Activated naive CD4-positive, alpha-beta T cell treated with anti-CD3 and anti-CD28 coated beads for 36 hours (primary cell): ENCODE measurements at regions not wholly inside any gene's neighbourhood (a gene's known extent, or its start where the extent isn't known, plus 50 kb on each side); places are given as distances from the start of the nearest gene placed in this dataset.
"Not testable (repeated sequence)": the region's sequence is repeated elsewhere in the genome, so short reads cannot be mapped to it uniquely, and the experiment has no call there.

ENCODE experiments used
- CTCF ChIA-PET: fragments of 350-600 bp; sonication (Branson Sonifier 250); formaldehyde crosslinking; loops from one replicate; lab custom pipeline; 2021; ENCODE audit warnings: antibody characterized with exemption; lab: Charles Lee
- DNase-seq: peaks from one replicate; pipeline ENCODE4 v3.0.0-alpha.2; 2020
- H3K27ac Mint-ChIP-seq: one replicate; pipeline ENCODE4 v1.8.0; 2021; ENCODE audit warnings: mild to moderate bottlenecking, mixed read lengths
- H3K27me3 Mint-ChIP-seq: one replicate; pipeline ENCODE4 v1.8.0; 2021; ENCODE audit warnings: low read depth, mixed read lengths
- H3K36me3 Mint-ChIP-seq: one replicate; pipeline ENCODE4 v1.8.0; 2021; ENCODE audit warnings: low read depth, mixed read lengths
- H3K4me1 Mint-ChIP-seq: one replicate; pipeline ENCODE4 v1.8.0; 2021; ENCODE audit warnings: low read depth, mixed read lengths
- H3K4me3 Mint-ChIP-seq: one replicate; pipeline ENCODE4 v1.8.0; 2021; ENCODE audit warnings: mild to moderate bottlenecking, moderate library complexity, mixed read lengths
- H3K9me3 Mint-ChIP-seq: one replicate; pipeline ENCODE4 v1.8.0; 2021; ENCODE audit warnings: mixed read lengths
- intact Hi-C: fragments of 100-400 bp; cut with micrococcal nuclease; formaldehyde crosslinking; loops from one replicate; pipeline ENCODE4 v1.15.1; 2023

DNA sequence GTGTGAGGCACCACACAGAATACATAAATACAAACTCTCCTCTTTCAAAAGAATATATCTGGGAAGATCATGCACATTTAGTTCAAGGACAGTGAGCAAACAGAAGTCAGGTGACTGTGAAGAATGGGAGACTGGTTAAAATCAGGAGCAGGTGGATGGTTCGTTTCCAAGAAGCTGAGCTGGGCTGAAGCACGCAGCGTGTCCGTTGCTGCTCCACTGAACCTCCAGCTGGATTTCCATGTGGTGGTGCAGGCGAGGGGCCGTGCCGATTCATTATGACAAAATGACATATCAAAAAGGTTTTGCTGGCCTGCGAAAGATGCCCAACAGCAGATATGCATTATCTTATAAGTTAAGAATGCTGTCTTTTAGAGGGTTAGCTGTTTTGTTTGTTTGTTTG lies 66.0 kb downstream of the OLIG1 start:
- no peak for DNase-seq
- Mint-ChIP-seq H3K4me1 (no peaks in the 10 kb centered on the region), H3K36me3 (no peaks in the 10 kb centered on the region), H3K27ac (no peak overlapping the region), H3K9me3 (no peaks in the 10 kb centered on the region), H3K27me3 (no peaks in the 10 kb centered on the region), H3K4me3 (no peak overlapping the region)
- intact Hi-C loops: no loop called here
- CTCF ChIA-PET: interaction anchor here (0.7 kb wide), 1 partner anchor 61 kb away, joined by 3 read pairs; no protein-coding TSS in a partner anchor

DNA sequence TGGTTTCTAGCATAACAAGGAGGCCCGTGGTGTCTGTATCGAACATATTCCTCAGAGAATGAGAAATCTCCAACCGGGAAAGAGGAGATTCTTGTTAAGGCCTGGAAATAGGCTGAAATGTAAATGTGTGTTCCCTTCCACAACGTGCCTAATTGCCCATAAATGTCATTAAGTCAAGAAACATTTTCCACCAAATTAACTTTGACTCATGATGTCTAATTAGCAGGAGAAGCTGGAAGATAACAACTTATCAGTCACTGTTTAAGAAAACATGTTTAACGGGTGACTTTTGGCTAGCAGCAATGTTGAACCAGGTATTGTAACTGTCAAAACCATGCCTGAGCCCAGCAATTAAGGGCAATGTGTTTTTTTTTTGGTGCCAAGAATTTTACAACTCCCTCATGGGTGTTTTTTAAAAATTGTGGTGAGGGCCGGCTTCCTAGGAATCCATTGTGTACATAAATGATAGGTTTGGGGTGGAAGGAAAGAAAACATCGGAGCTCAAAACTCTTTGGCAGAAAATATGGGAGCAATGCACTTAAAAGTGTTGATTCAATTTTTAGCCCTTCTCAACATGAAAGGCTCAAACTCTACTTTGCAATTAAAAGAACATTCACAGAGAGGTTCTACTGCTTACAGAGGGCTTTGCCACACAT lies 67.0 kb downstream of the OLIG1 start:
- no peaks in the 10 kb centered on the region for H3K27me3 Mint-ChIP-seq
- intact Hi-C loops: no loop called here
- H3K4me1 Mint-ChIP-seq: no peaks in the 10 kb centered on the region
- no peaks in the 10 kb centered on the region for H3K9me3 Mint-ChIP-seq
- H3K27ac Mint-ChIP-seq: no peak overlapping the region
- CTCF ChIA-PET: interaction anchor here (1.9 kb wide), 1 partner anchor 9 kb away, joined by 7 read pairs; no protein-coding TSS in a partner anchor
- no peaks in the 10 kb centered on the region for H3K36me3 Mint-ChIP-seq
- no peak for DNase-seq
- no peak overlapping the region for H3K4me3 Mint-ChIP-seq

DNA sequence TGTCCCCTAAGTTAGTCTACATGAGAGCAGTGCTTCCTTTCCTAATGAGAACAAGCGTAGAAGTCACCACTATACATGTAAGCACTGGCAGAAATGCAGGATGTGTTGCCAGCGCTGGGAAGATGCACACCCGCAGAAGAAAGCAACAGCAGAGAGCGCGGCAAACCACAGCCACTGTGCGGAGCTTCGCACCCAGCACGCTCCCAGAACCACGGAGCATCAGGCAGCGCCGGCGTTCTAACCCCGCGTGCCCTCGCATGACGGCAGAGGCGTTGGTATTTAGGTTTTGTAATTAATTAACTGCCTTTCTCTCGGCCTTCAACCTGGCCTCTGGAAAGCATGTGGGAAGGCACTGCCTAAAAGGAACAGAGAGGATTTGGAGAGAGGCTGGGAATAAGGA lies 69.1 kb downstream of the OLIG1 start:
- H3K9me3 Mint-ChIP-seq: no peaks in the 10 kb centered on the region

DNA sequence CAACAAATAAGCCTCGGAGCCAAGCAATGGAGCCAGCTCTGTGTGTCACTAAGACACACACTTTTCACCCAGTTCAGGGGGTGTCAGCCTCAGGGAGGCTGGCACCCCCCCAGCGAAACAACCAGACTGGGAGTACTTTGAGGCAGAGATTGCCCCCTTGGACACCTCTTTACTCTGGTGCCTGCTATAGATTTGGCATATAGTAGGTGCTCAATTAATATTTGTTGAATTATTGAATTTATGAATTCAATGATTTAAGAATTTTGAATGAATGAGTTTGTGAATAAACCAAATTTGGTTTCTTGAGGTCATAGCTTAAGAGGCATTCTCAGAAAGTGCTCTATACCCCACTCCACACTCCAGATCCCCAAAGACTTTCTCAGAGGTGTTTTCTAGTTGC lies 70.3 kb downstream of the OLIG1 start:
- intact Hi-C loops: no loop called here
- Mint-ChIP-seq H3K4me3 (no peak overlapping the region), H3K27me3 (no peaks in the 10 kb centered on the region), H3K9me3 (no peaks in the 10 kb centered on the region), H3K27ac (no peak overlapping the region), H3K4me1 (no peaks in the 10 kb centered on the region), H3K36me3 (no peaks in the 10 kb centered on the region)
- no peak for DNase-seq
- CTCF ChIA-PET: no interaction called here

More for the DNA sequence above, 69.1 kb downstream of the OLIG1 start:
- CTCF ChIA-PET: no interaction called here
- intact Hi-C loops: no loop called here
- no peak overlapping the region for H3K27ac Mint-ChIP-seq
- H3K4me3 Mint-ChIP-seq: no peak overlapping the region
- no peaks in the 10 kb centered on the region for H3K36me3 Mint-ChIP-seq
- no peaks in the 10 kb centered on the region for H3K27me3 Mint-ChIP-seq
- DNase-seq: no peak
- no peaks in the 10 kb centered on the region for H3K4me1 Mint-ChIP-seq

DNA sequence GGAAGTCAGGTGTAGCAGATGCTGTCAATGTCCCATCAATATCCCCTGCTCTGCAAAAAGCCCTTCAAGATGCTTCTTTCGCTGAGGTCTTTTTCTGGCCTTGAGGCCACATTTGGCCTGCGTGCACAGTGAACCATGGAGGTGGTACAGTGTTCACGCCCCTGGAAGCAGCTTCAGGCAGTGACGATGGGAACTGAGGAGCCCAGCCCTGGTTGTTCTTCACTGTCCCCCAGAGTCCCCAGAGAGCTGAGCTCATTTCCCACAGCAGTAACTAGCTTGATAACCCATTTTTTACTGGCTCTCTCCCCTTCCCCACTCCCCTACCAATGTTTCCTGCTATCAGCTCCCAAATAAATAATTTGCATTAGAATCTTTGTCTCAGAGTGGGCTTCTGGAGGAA lies 76.5 kb downstream of the OLIG1 start:
- CTCF ChIA-PET: interaction anchor here (0.6 to 1.0 kb wide), 2 partner anchors 19 to 276 kb away, joined by 3 to 4 read pairs; no protein-coding TSS in a partner anchor
- no peaks in the 10 kb centered on the region for H3K9me3 Mint-ChIP-seq
- H3K27me3 Mint-ChIP-seq: peaks cover 2% of the 10 kb centered on the region
- H3K4me1 Mint-ChIP-seq: no peaks in the 10 kb centered on the region
- intact Hi-C loops: no loop called here
- H3K27ac Mint-ChIP-seq: no peak overlapping the region
- H3K4me3 Mint-ChIP-seq: no peak overlapping the region
- no peaks in the 10 kb centered on the region for H3K36me3 Mint-ChIP-seq
- no peak for DNase-seq

- Mint-ChIP-seq H3K27ac (no peak overlapping the region), H3K27me3 (peaks cover 7% of the 10 kb centered on the region), H3K4me3 (no peak overlapping the region), H3K4me1 (peaks cover 3% of the 10 kb centered on the region), H3K36me3 (no peaks in the 10 kb centered on the region), H3K9me3 (no peaks in the 10 kb centered on the region)
- CTCF ChIA-PET: no interaction called here
- no peak for DNase-seq
- intact Hi-C loops: no loop called here
These were observed 79.2 kb downstream of the OLIG1 start for GRCh38 chr21:33149181-33149580.

DNA sequence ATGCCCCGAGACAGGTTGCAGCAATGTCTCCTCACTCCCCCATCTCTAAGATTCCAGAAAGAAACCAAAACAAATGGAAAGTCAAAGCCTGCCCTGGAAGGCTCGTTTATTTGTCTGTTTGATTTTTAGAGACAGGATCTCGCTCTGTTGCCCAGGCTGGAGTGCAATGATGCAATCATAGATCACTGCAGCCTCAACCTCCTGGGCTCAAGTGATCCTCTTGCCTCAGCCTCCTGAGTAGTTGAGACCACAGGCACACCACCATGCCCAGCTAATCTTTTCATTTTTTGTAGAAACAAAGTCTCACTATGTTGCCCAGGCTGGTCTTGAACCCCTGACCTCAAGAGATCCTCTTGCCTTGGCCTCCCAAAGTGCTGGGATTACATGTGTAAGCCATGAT lies 78.8 kb upstream of the IFNAR2 start:
- H3K36me3 Mint-ChIP-seq, H3K4me1 Mint-ChIP-seq, H3K9me3 Mint-ChIP-seq, H3K27me3 Mint-ChIP-seq, intact Hi-C loops, DNase-seq, H3K4me3 Mint-ChIP-seq, H3K27ac Mint-ChIP-seq: not testable (repeated sequence)
- CTCF ChIA-PET: interaction anchor here (0.7 kb wide), 1 partner anchor 746 kb away, joined by 3 read pairs; no protein-coding TSS in a partner anchor

DNA sequence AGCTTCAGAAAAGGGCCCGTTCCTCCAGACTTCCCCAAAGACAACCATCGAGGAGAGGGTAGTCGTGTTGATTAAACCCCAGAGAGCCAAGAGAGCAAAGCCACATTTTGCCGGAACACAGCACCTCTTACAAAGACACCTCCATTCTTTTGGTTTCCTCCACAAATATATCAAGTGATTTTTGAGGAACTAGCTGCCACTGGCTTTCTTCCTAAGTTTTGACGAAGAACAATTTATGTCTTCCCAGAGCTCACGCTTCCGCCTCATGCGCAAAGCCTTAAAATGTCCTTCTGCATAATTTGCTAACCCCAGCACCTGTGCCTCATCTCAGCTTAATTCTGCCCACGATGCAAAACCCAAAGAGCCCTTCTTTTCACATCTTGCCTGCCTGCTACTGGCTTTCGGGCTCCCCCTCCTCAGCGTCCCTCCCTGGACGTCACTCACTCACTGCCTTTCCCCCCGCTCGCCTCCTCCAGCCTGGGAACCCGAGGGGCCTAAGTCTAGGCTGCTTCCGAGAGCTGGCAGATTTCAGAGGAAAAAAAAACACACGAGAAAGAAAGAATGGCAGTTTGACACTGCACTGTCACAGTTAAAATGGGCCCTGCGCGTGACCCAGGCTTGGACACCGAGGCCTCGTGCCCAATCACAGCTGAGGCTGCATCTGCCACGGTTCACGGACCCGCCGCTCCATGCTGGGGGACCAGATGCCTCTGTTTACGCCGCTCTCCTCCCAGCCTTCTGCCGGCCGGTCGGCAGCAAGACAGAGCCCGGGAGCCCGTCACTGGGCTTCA lies 77.6 kb upstream of the IFNAR2 start:
- Mint-ChIP-seq H3K9me3 (no peaks in the 10 kb centered on the region), H3K27me3 (peaks cover 7% of the 10 kb centered on the region), H3K36me3 (no peaks in the 10 kb centered on the region), H3K4me3 (no peak overlapping the region), H3K27ac (no peak overlapping the region), H3K4me1 (peaks cover 3% of the 10 kb centered on the region)
- intact Hi-C loops: no loop called here
- no peak for DNase-seq
- CTCF ChIA-PET: interaction anchor here (0.8 kb wide), 1 partner anchor 25 kb away, joined by 3 read pairs; no protein-coding TSS in a partner anchor

- Mint-ChIP-seq H3K27ac (no peak overlapping the region), H3K27me3 (peaks cover 7% of the 10 kb centered on the region), H3K9me3 (no peaks in the 10 kb centered on the region), H3K36me3 (no peaks in the 10 kb centered on the region), H3K4me1 (peaks cover 3% of the 10 kb centered on the region), H3K4me3 (no peak overlapping the region)
- intact Hi-C loops: no loop called here
- DNase-seq: no peak
- CTCF ChIA-PET: no interaction called here
These were observed 77.0 kb upstream of the IFNAR2 start for GRCh38 chr21:33152732-33153130.

DNA sequence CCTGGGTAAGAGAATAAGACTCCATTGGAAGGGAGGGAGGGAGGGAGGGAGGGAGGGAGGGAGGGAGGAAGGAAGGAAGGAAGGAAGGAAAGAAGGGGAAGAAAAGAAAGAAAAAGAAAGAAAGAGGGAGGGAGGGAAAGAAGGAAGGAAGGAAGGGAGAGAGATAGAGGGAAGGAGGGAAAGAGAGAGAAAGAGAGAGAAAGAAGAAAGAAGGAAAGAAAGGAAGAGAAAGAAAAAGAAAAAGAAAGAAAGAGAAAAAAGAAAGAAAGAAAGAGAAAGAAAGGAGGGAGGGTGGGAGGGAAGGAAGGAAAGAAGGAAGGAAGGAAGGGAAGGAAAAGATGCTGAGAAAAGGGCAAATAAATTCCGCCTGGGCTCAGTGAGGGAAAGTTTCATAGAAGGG lies 74.7 kb upstream of the IFNAR2 start:
- Mint-ChIP-seq H3K36me3 (no peaks in the 10 kb centered on the region), H3K27me3 (peaks cover 9% of the 10 kb centered on the region), H3K27ac (no peak overlapping the region), H3K4me3 (no peak overlapping the region), H3K4me1 (peaks cover 3% of the 10 kb centered on the region), H3K9me3 (peaks cover 9% of the 10 kb centered on the region)
- CTCF ChIA-PET: no interaction called here
- intact Hi-C loops: no loop called here
- no peak for DNase-seq

GRCh38 chr21:33155422-33155821 lies 74.3 kb upstream of the IFNAR2 start:
- H3K4me3 Mint-ChIP-seq: no peak overlapping the region
- peaks cover 9% of the 10 kb centered on the region for H3K9me3 Mint-ChIP-seq
- H3K27me3 Mint-ChIP-seq: peaks cover 9% of the 10 kb centered on the region
- DNase-seq: no peak
- H3K36me3 Mint-ChIP-seq: no peaks in the 10 kb centered on the region
- intact Hi-C loops: no loop called here
- CTCF ChIA-PET: no interaction called here
- H3K27ac Mint-ChIP-seq: no peak overlapping the region
- H3K4me1 Mint-ChIP-seq: peaks cover 3% of the 10 kb centered on the region

DNA sequence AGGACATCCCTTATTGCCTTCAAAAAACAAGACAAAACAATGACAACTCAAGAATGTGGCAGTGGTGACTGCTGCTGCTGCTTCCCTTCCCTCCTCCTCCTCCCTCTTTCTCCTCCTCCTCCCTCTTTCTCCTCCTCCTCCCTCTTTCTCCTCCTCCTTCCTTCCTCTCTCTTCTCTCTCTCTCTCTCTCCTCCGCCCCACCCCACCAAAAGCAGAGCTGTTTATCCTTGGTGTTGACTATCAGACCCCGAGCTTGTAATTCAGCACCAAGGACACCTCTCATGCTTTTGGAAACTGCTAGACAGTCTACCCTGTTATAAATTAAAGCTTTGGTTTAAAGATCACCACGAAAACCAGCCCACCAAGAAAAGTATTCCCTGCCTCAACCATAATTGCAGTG lies 72.4 kb upstream of the IFNAR2 start:
- DNase-seq: no peak
- intact Hi-C loops: no loop called here
- Mint-ChIP-seq H3K27ac (no peak overlapping the region), H3K36me3 (no peaks in the 10 kb centered on the region), H3K27me3 (peaks cover 2% of the 10 kb centered on the region), H3K9me3 (peaks cover 9% of the 10 kb centered on the region), H3K4me1 (peaks cover under 1% of the 10 kb centered on the region), H3K4me3 (no peak overlapping the region)
- CTCF ChIA-PET: interaction anchor here (0.7 to 1.7 kb wide), 3 partner anchors 11 to 204 kb away, joined by 3 to 4 read pairs (median 4); no protein-coding TSS in a partner anchor

DNA sequence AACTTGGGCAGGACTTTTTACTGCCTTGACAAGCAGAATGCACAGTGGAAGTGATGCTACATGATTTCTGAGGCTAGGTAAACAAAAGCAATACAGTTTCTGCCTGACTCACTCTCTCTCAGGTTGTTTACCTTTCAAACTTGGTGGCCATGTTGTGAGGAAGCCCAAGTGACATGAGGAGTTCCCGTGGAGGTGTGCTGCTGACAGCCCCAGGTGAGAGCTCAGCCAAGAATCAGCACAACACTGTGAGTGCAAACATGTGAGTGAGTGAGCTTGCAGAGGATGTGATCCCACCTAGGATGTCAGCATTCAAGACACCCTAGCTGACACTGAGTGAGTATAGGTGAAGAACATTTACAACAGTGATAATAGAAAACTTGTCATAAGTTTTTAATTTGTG lies 71.1 kb upstream of the IFNAR2 start:
- CTCF ChIA-PET: no interaction called here
- Mint-ChIP-seq H3K9me3 (peaks cover 9% of the 10 kb centered on the region), H3K27ac (no peak overlapping the region), H3K27me3 (peaks cover 2% of the 10 kb centered on the region), H3K36me3 (no peaks in the 10 kb centered on the region), H3K4me1 (no peaks in the 10 kb centered on the region), H3K4me3 (no peak overlapping the region)
- intact Hi-C loops: no loop called here
- DNase-seq: no peak
